GM21786 (cell line): ENCODE measurements at regions not wholly inside any gene's neighbourhood (a gene's known extent, or its start where the extent isn't known, plus 50 kb on each side); places are given as distances from the start of the nearest gene placed in this dataset.
A peak's percentile ranks its signal among the peaks of the same experiment; 100 is the strongest.

Source experiments
- ATAC-seq: cut with Tn5 transposase; IDR thresholded peaks from one replicate; pipeline ENCODE4 v1.9.1; 2021; ENCODE audit not compliant: unreplicated experiment

- ATAC-seq, result peak; percentile 80
Observed at GRCh38 chr5:66306105-66306843, 162.2 kb downstream of the SREK1 start.

DNA sequence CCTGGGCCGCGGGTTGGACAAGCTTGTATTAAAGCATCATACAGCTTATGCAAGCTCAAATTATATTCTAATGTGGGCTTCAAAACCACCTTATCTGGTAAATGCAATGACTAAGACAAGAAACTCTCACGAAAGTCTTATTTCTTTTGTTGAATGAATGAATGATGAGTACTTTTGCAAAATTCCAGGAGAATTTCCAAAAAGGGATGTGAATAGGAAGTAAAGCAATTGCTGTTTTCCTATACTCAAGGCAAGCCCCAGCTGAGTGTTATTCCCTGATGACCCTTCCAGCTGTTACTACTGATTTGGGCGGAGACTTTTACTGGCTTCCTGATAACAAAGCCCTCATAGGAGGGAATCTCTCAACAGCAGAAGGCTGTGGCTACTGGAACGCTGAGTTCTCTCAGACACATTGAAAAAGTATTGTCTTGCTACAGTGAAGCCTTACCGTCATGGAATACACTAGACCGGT, 162.8 kb downstream of the SREK1 start:
- ATAC-seq, result no peak

- ATAC-seq, result peak; percentile 75
Observed at GRCh38 chr5:66307647-66308241, 163.6 kb downstream of the SREK1 start.

GRCh38 chr5:66312266-66312665, 168.2 kb downstream of the SREK1 start:
- ATAC-seq, result no peak

DNA sequence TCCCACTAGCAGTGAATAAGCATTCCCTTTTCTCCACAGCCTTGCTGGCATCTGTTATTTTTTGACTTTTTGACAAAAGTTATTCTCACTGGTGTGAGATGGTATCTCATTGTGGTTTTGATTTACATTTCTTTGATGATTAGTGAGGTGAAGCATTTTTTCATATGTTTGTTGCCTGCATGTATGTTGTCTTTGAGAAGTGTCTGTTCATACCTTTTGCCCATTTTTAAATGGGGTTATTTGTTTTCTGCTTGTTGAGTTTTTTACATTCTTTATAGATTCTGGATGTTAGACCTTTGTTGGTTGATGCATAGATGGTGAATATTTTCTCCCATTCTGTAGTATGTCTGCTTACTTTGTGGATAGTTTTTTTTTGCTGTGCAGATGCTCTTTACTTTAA, 171.7 kb downstream of the SREK1 start:
- no peak for ATAC-seq

DNA sequence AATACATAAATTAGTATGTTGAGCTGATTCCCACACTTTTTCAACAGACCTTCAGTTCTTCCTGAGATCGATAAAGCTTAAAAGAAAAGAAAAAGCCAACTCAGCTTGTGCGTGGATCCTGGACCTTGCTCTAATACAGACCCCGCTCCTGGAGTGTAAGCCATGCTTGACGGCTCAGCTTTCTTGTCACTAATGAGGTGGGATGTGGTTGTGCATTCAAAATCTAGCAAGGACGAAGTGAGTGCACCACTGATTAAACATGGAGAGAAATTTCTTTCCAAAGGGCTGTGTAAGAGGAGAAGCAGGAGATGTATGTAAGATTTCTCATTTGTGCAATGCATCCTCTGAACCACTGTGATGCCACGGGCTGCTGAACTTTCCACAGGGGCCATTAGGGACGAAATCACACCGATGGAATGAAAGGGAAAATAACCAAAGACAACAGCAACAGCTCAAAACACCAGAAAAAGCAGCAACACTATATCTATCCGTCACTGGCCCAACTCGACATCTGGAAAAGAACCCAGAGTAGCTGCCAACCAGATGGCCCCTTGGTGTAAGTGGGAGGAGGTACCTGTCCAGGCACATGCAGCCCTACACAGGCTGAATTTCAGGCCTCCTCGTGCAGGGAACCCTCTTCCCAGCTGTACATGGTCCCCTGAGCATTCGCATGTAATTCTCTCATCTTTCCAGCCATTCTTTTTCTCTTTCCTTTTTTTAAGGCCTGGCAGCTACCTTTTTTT, 178.9 kb downstream of the SREK1 start:
- ATAC-seq, result no peak

DNA sequence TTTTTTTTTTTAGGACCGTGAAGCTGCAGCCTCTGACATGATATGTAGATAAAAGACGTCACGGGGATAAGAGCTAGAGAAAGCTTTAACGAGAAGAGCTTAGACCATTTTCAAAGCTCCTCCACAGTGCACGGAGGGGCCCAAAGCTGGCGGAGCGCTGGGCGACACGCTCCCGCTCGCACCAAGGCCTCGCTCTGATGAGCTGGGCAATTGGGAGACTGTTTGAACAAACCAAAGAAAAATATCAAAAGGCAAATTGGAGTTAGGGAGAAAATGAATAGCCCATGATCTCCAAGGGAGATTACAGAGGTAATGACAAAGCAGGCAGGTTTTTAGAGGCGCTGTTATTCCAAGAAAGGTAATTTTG, 179.4 kb downstream of the SREK1 start:
- ATAC-seq, result no peak

DNA sequence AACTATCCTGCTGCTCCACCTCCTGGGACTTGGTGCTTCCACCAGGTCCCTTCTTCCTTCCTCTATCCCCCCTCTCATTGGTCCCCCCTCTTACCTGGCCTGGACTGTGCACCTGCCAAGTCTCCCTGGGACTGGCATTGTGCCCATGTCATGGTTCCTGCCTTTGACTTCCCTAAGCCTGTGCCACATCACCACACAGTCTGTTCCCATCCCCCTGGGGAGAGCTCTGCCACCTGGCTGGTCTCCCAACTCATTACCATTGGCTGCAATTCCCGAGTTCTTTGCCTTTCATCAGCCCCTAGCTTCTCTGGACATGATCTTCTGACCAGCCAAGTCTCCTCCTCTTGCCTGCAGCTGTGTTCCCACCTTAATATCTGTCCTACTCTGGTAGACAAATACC, 180.3 kb downstream of the SREK1 start:
- no peak for ATAC-seq

DNA sequence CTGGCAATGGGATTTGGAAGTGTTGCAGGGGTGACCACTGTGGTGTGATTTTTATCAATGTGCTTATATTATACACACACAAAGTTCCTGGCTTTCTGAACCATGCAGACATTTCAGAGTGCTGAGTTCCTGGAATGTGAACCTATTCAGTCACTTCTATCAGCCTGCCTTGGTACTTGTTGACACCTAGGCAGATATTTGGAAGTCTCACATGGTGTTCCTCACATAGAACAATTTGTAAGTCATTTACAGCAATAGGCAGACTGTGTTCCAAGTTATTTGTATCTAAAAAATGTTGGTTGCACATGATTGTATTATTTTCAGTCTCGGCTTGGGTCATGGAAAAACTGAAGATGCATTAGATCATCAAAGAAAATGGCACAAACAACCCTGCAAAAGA, 182.2 kb downstream of the SREK1 start:
- no peak for ATAC-seq

- no peak for ATAC-seq
Observed at GRCh38 chr5:66327008-66327407, 182.9 kb downstream of the SREK1 start.

DNA sequence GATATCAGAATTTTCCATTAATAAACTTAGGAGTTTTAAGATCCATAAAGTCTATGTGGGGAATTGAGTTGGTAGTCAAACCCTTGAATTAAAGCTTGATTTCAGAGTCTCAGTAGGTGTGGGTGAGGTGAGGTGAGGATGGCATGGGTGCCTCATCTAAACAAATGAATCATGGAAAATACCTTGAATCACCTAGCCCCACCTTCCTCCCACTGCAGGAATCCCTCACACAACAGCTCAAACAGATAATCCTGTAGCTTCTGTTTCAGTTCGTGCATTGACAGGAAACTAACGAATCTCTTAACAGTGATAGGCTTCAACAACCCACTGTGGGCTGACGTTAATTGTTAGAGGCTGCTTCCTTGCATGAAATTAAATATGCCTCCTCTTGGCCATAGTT, 185.0 kb downstream of the SREK1 start:
- ATAC-seq, result no peak

DNA sequence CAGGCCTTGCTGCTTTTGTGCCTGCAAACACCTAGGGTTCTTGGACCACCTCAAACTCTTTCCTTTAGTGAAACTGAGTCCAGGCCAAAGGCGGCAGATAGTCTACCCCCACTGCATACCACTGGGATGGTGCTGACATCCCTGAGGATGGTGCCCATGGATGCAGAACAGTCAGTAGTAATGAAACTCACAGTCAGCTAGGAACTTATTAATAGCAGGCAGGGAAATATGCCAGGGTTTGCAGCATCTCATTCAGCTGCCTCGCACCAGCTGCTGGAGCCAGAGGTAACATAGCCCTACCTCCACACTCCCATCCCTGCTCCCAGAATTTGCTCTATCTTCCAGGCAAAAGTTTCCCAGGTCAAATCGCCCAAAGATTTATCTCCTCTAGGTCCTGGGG, 189.1 kb downstream of the SREK1 start:
- ATAC-seq, result no peak

DNA sequence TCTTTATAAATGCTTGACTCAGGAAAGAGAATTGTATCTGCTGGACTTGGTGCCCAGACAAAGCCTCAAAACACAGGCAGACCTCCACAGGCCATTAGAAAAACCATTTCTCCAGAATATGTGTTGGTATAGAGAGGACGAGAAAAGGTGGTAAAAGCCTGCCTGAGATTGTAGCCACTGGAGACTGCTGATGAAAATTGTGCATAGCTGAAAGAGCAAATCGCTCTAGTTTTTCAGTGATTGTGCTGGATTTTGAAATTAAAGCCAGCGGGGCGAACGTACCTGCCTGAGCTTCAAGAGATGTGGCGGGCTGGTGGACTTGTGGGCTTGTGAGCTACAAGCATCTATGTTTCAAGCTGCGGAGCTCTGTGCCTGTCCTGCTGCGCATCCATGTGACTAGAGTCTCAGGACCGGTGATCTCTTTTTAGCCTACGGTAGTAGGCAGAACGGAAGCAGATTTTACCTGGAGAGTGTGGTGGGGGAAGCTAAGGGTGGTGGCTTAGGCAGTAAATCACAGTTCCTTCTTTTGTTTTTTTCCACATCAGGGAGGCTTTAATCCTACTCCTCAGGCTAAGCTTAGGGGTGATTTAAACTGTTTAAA, 193.6 kb downstream of the SREK1 start:
- ATAC-seq, result no peak

DNA sequence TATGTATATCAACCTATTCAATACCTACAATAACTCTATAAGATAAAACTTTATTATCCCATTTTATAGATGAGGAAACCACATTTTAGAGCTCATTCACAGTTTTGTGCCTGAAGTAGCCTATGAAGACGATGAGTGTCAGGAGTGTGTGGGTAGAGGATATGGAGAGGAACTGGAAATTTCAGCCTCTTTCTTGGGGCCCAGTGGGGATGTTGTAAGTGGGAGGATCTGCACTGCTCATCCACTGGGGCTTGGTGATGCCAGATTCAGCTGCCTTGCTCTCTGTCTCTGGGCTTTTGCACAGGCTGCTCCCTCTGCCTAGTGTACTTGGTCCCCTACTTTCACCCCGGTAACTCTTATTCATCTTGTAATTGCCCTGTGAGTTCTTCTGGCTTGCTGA, 194.7 kb downstream of the SREK1 start:
- ATAC-seq, result no peak

DNA sequence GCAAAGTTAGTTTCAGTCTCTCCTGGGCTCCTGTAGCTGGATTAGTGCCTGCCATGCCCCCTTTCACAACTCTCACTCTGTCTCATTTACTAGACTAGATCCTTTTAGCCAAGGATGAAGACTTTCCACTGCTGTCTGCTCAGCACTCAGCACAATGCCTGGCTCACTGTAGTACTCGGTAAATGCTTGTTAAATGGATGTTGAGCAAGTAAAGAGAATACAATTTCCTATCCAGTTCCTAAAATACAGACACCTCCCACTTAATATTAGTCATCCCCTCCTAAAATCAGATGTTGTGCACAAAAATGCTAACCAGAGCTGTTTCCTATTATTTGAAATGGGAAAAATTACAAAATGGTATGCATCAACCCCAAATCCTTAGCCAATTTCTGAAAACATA, 195.8 kb downstream of the SREK1 start:
- ATAC-seq, result no peak

- no peak for ATAC-seq
Observed at GRCh38 chr5:66340786-66341185, 196.7 kb downstream of the SREK1 start.

DNA sequence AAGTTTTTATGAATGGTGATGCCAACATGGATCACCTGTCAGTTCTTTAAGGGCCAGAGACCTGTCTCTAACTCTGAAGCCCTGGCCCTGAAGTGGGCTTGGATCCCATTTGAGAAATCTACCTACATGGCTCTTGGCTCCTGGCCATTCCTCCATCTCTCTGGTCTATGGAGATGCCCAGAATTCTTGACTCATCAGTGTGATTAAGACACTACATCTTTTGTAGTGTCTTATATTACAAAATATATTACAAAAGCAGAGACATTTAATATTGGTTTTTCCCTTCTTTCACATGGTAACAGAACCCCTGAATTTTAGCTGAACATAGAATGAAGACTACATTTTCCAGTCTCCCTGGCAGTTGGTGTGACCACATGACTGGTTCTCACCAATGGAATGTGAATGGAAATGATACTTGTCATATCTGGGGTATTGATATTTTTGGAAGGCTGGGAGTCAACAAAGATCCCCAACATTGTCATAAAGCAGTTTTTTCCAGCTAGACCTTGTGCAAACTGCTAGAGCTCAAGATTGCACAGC, 198.3 kb downstream of the SREK1 start:
- no peak for ATAC-seq

GRCh38 chr5:66343370-66344071, 199.4 kb downstream of the SREK1 start:
- no peak for ATAC-seq

GRCh38 chr5:66344544-66344943, 200.4 kb downstream of the SREK1 start:
- ATAC-seq, result no peak

GRCh38 chr5:66345281-66345680, 201.2 kb downstream of the SREK1 start:
- ATAC-seq, result no peak

DNA sequence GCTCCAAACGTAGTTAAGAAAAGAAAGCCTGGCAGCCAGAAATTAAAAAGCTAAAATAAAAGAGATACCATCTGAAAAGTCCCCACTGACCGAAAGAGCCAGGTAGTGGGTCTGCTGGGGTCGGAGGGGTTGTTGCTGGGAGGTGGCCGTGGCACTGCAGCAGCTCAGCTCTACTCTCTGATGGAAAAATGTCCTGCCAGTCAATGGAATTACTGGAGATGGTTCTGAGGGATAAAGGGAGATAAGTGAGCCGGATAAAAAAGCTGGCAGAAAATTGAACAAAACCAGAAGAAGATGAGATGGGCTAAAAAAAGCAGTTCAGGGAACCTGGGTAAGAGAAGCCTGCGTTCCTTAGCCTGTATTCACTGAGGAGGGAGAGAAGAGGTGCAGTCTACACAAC, 202.8 kb downstream of the SREK1 start:
- ATAC-seq, result no peak
